MCF 10A (cell line): ENCODE measurements at regions not wholly inside any gene's neighbourhood (a gene's known extent, or its start where the extent isn't known, plus 50 kb on each side); places are given as distances from the start of the nearest gene placed in this dataset.

Experiments used
- BruUV-seq: library from RNA; stranded (reverse); fragments of 400-500 nt; replicated peaks from 2 replicates; lab custom pipeline; 2021; lab: Mats Ljungman, UMichigan
- CTCF ChIA-PET: fragments of 300-600 bp; sonication (Branson Sonifier 250); formaldehyde crosslinking; extraction: SDS; loops from one replicate; lab custom pipeline; 2021; ENCODE audit warnings: antibody characterized with exemption, inconsistent platforms; lab: Yijun Ruan, JAX
- POLR2A ChIA-PET: fragments of 300-600, 350-650 bp; sonication (Branson Sonifier 250); formaldehyde crosslinking; extraction: SDS; loops from one replicate; lab custom pipeline; 2020; ENCODE audit warnings: antibody characterized with exemption, inconsistent platforms; lab: Yijun Ruan, JAX
- DNase-seq: peaks from one replicate; pipeline ENCODE4 v3.0.0-alpha.2; 2018; ENCODE audit not compliant: unreplicated experiment
- H3K27ac Mint-ChIP-seq: one replicate; pipeline ENCODE4 v1.8.0; 2022; ENCODE audit warnings: mild to moderate bottlenecking, low read depth, mixed read lengths; ENCODE audit not compliant: unreplicated experiment
- H3K27me3 Mint-ChIP-seq: one replicate; pipeline ENCODE4 v1.8.0; 2022; ENCODE audit warnings: mixed read lengths; ENCODE audit not compliant: insufficient read depth, unreplicated experiment
- H3K36me3 Mint-ChIP-seq: one replicate; pipeline ENCODE4 v1.8.0; 2022; ENCODE audit warnings: mild to moderate bottlenecking, moderate library complexity, mixed read lengths; ENCODE audit not compliant: insufficient read depth, unreplicated experiment
- H3K4me1 Mint-ChIP-seq: one replicate; pipeline ENCODE4 v1.8.0; 2022; ENCODE audit warnings: mixed read lengths; ENCODE audit not compliant: insufficient read depth, unreplicated experiment
- H3K4me3 Mint-ChIP-seq: one replicate; pipeline ENCODE4 v1.8.0; 2022; ENCODE audit warnings: mild to moderate bottlenecking, moderate library complexity, mixed read lengths; ENCODE audit not compliant: unreplicated experiment
- H3K9me3 Mint-ChIP-seq: one replicate; pipeline ENCODE4 v1.8.0; 2022; ENCODE audit warnings: mixed read lengths; ENCODE audit not compliant: unreplicated experiment
- intact Hi-C: fragments of 100-400 bp; cut with micrococcal nuclease; formaldehyde crosslinking; loops from 2 replicates; pipeline ENCODE4 v1.14.1; 2022
- TF ChIP-seq, protein P1 (sequence below): fragments of 200-600 bp; IDR thresholded peaks from one replicate; pipeline ENCODE4 v1.8.0; 2022; ENCODE audit warnings: antibody characterized with exemption, mild to moderate bottlenecking; ENCODE audit not compliant: unreplicated experiment

- intact Hi-C loops = no loop called here
- BruUV-seq = no TSS peak
- POLR2A ChIA-PET = no interaction called here
- Mint-ChIP-seq H3K36me3 (no peaks in the 10 kb centered on the region), H3K27ac (no peak overlapping the region), H3K4me3 (no peak overlapping the region), H3K9me3 (no peaks in the 10 kb centered on the region), H3K4me1 (no peaks in the 10 kb centered on the region), H3K27me3 (no peaks in the 10 kb centered on the region)
- CTCF ChIA-PET = interaction anchor here (0.8 kb wide), 1 partner anchor 10 kb away, joined by 3 read pairs; no protein-coding TSS in a partner anchor
- TF ChIP-seq, protein P1, sequence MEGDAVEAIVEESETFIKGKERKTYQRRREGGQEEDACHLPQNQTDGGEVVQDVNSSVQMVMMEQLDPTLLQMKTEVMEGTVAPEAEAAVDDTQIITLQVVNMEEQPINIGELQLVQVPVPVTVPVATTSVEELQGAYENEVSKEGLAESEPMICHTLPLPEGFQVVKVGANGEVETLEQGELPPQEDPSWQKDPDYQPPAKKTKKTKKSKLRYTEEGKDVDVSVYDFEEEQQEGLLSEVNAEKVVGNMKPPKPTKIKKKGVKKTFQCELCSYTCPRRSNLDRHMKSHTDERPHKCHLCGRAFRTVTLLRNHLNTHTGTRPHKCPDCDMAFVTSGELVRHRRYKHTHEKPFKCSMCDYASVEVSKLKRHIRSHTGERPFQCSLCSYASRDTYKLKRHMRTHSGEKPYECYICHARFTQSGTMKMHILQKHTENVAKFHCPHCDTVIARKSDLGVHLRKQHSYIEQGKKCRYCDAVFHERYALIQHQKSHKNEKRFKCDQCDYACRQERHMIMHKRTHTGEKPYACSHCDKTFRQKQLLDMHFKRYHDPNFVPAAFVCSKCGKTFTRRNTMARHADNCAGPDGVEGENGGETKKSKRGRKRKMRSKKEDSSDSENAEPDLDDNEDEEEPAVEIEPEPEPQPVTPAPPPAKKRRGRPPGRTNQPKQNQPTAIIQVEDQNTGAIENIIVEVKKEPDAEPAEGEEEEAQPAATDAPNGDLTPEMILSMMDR = no peak
- DNase-seq = no peak
Observed at GRCh38 chr3:68056556-68056955, 402.1 kb upstream of the SUCLG2 start.

GRCh38 chr3:68055215-68055614 lies 400.8 kb upstream of the SUCLG2 start:
- POLR2A ChIA-PET = no interaction called here
- BruUV-seq = no TSS peak
- CTCF ChIA-PET = no interaction called here
- H3K27ac Mint-ChIP-seq = no peak overlapping the region
- TF ChIP-seq, protein P1 = no peak
- H3K36me3 Mint-ChIP-seq = no peaks in the 10 kb centered on the region
- H3K4me1 Mint-ChIP-seq = no peaks in the 10 kb centered on the region
- H3K9me3 Mint-ChIP-seq = no peaks in the 10 kb centered on the region
- no peaks in the 10 kb centered on the region for H3K27me3 Mint-ChIP-seq
- no peak overlapping the region for H3K4me3 Mint-ChIP-seq
- no peak for DNase-seq
- intact Hi-C loops = no loop called here

GRCh38 chr3:68049776-68050175 lies 395.4 kb upstream of the SUCLG2 start:
- intact Hi-C loops = no loop called here
- Mint-ChIP-seq H3K9me3 (no peaks in the 10 kb centered on the region), H3K4me3 (no peak overlapping the region), H3K27ac (no peak overlapping the region), H3K4me1 (no peaks in the 10 kb centered on the region), H3K27me3 (no peaks in the 10 kb centered on the region), H3K36me3 (no peaks in the 10 kb centered on the region)
- no peak for DNase-seq
- TF ChIP-seq, protein P1 = no peak
- BruUV-seq = no TSS peak
- POLR2A ChIA-PET = no interaction called here
- CTCF ChIA-PET = no interaction called here

GRCh38 chr3:68045976-68046375 lies 391.6 kb upstream of the SUCLG2 start:
- no peak for DNase-seq
- no peaks in the 10 kb centered on the region for H3K36me3 Mint-ChIP-seq
- H3K4me1 Mint-ChIP-seq = no peaks in the 10 kb centered on the region
- no TSS peak for BruUV-seq
- intact Hi-C loops = no loop called here
- no peaks in the 10 kb centered on the region for H3K27me3 Mint-ChIP-seq
- TF ChIP-seq, protein P1 = no peak
- no peak overlapping the region for H3K27ac Mint-ChIP-seq
- H3K4me3 Mint-ChIP-seq = no peak overlapping the region
- ChIA-PET POLR2A (no interaction called here), CTCF (interaction anchor here (0.9 to 1.0 kb wide), 2 partner anchors 27 to 29 kb away, joined by 3 to 5 read pairs; no protein-coding TSS in a partner anchor)
- no peaks in the 10 kb centered on the region for H3K9me3 Mint-ChIP-seq
